Keratinocyte (primary cell): ENCODE measurements at regions not wholly inside any gene's neighbourhood (a gene's known extent, or its start where the extent isn't known, plus 50 kb on each side); places are given as distances from the start of the nearest gene placed in this dataset.

Experiments used
- DNase-seq: peaks from one replicate; pipeline ENCODE4 v3.0.0-alpha.2; 2011; ENCODE audit warnings: low read depth, missing footprints, low spot score
- FAIRE-seq: peaks from 2 replicates; lab custom pipeline; 2011; peaks lifted over from hg19 to GRCh38; lab: Jason Lieb, UNC
- H2AFZ ChIP-seq: 2 replicates; pipeline ENCODE4 v1.6.0; 2012; ENCODE audit warnings: low read length, control low read depth, inconsistent platforms; ENCODE audit not compliant: control insufficient read depth
- H3K27ac ChIP-seq: 2 replicates; pipeline ENCODE4 v1.5.1; 2011; ENCODE audit warnings: low read length; ENCODE audit not compliant: control insufficient read depth, insufficient read depth
- H3K27me3 ChIP-seq: 3 replicates; pipeline ENCODE4 v1.6.0; 2011; ENCODE audit warnings: low read length; ENCODE audit not compliant: control insufficient read depth, insufficient read depth; ENCODE audit errors: extremely low read depth
- H3K36me3 ChIP-seq, 2 experiments: 2 replicates in 1 of 2; 3 replicates in 1 of 2; pipeline ENCODE4 v1.5.1; 2011; ENCODE audit warnings: low read length in 2 of 2, mild to moderate bottlenecking in 1 of 2; ENCODE audit not compliant: control insufficient read depth in 2 of 2, insufficient read depth in 2 of 2; ENCODE audit errors: extremely low read depth in 1 of 2
- H3K4me1 ChIP-seq: 3 replicates; pipeline ENCODE4 v1.5.1; 2011; ENCODE audit warnings: low read length; ENCODE audit not compliant: control insufficient read depth, insufficient read depth; ENCODE audit errors: extremely low read depth
- H3K4me2 ChIP-seq: 3 replicates; pipeline ENCODE4 v1.6.0; 2011; ENCODE audit warnings: low read depth, low read length; ENCODE audit not compliant: control insufficient read depth, insufficient read depth; ENCODE audit errors: extremely low read depth
- H3K4me3 ChIP-seq, 3 experiments: fragments of 200-600 bp in 1 of 3; sonication (generic) in 1 of 3; 2 replicates in 2 of 3; 3 replicates in 1 of 3; pipeline ENCODE4 v1.5.1; 2011 to 2016; ENCODE audit warnings: low read length in 3 of 3, mild to moderate bottlenecking in 3 of 3, control low read depth in 2 of 3, inconsistent platforms in 1 of 3, low read depth in 1 of 3, mixed read lengths in 1 of 3, mixed run types in 1 of 3, moderate library complexity in 1 of 3; ENCODE audit not compliant: control insufficient read depth in 2 of 3, insufficient read depth in 2 of 3; ENCODE audit errors: extremely low read depth in 1 of 3
- H3K79me2 ChIP-seq: 2 replicates; pipeline ENCODE4 v1.6.0; 2012; ENCODE audit warnings: low read length; ENCODE audit not compliant: control insufficient read depth, insufficient read depth
- H3K9ac ChIP-seq: 3 replicates; pipeline ENCODE4 v1.6.0; 2011; ENCODE audit warnings: low read length; ENCODE audit not compliant: control insufficient read depth, insufficient read depth; ENCODE audit errors: extremely low read depth
- H3K9me1 ChIP-seq: 3 replicates; pipeline ENCODE4 v1.6.0; 2011; ENCODE audit warnings: low read length; ENCODE audit not compliant: control insufficient read depth, insufficient read depth; ENCODE audit errors: extremely low read depth
- H3K9me3 ChIP-seq: 2 replicates; pipeline ENCODE4 v1.5.1; 2012; ENCODE audit warnings: low read depth, low read length; ENCODE audit not compliant: control insufficient read depth
- H4K20me1 ChIP-seq: 3 replicates; pipeline ENCODE4 v1.6.0; 2011; ENCODE audit warnings: low read length; ENCODE audit not compliant: control insufficient read depth, insufficient read depth; ENCODE audit errors: extremely low read depth
- CTCF ChIP-seq, 3 experiments: IDR thresholded peaks in 1 of 3; conservative IDR thresholded peaks in 1 of 3; optimal IDR thresholded peaks in 1 of 3; 2 replicates in 2 of 3; 3 replicates in 1 of 3; pipeline versions ENCODE3 to v1.5.1; 2011; ENCODE audit warnings: low read length in 3 of 3, mild to moderate bottlenecking in 3 of 3, moderate library complexity in 2 of 3, control low read depth in 1 of 3, inconsistent platforms in 1 of 3; ENCODE audit not compliant: insufficient read depth in 2 of 3; ENCODE audit errors: extremely low read depth in 1 of 3
- EZH2 ChIP-seq: IDR thresholded peaks from one replicate; pipeline ENCODE4 v1.6.1; 2012; ENCODE audit warnings: inconsistent platforms, mild to moderate bottlenecking, low read length, moderate library complexity
- dilution Hi-C: fragments of 300-500 bp; cut with MboI; formaldehyde crosslinking; loops from one replicate; pipeline ENCODE4 v1.7.0; 2020; ENCODE audit warnings: low sequenced_read_pairs; ENCODE audit not compliant: extremely low pct_ligation_motif_present

DNA sequence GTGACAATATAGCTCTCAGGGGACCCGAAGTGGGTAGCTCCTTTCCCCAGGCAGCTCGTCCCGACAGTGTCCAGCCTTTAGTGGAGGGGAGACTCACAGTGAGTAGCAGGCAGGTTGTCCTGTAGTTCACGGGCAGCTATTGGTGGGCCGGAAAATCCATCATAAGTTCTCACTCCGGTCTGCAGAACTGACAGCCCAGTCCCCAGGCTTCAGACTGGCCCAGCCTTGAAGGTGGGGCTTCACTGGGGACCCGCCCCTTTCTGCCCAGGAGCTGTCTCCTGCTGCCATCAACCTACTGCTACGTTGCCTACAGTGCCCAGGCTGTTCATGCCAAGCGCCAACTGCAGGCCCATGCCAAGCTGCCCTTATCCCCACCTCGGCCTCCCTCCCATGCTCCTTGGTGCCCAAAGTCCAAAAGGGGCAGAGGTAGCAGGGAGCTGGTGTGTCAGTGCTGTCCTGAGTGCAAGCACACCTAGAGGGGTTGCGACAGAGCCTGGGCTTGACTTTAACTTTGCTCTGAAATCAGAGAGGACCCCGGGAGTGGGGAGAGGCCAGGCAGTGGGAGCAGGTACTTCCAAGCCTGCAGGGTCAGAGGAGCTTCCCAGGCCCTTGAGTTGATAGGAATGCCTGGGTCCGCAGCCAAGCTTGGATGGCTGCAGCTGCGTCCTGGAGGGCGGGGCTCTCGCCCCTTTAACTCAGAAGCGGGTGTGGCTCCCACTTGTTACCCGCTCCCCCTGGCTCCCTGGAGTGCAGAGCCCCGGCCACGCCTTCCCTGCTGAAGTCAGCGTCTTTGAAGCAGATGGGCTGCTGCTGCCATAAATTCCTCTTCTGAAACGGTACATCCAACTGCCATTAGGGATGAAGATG lies 1144.3 kb upstream of the NCAM2 start:
- DNase-seq (no peak), FAIRE-seq (no peak)
- Histone ChIP-seq H3K27me3 (no peaks in the 10 kb centered on the region), H4K20me1 (no peaks in the 10 kb centered on the region), H3K4me1 (no peaks in the 10 kb centered on the region), H3K36me3 (no peaks in the 10 kb centered on the region), H3K4me3 (no peak overlapping the region), H3K9me3 (peaks cover 10% of the 10 kb centered on the region), H3K4me2 (no peak overlapping the region), H3K9me1 (no peaks in the 10 kb centered on the region), H2AFZ (no peak overlapping the region), H3K79me2 (no peaks in the 10 kb centered on the region), H3K27ac (no peak overlapping the region), H3K9ac (no peak overlapping the region)
- TF ChIP-seq CTCF (optimal IDR thresholded peaks at IDR 0.05 in 1 of 3, IDR thresholded peaks at IDR 0.05 in 1 of 3, conservative IDR thresholded peaks at IDR 0.05 in 1 of 3; ENCODE audit: extremely low read depth in 1 of 3, insufficient read depth in 2 of 3, low read length in 3 of 3) (no peak), EZH2 (no peak)
- dilution Hi-C loops, result no loop called here

- Histone ChIP-seq H3K4me2 (no peak overlapping the region), H3K27me3 (no peaks in the 10 kb centered on the region), H3K79me2 (no peaks in the 10 kb centered on the region), H3K27ac (no peak overlapping the region), H2AFZ (no peak overlapping the region), H3K9me1 (no peaks in the 10 kb centered on the region), H3K4me3 (no peak overlapping the region), H3K4me1 (no peaks in the 10 kb centered on the region), H3K9me3 (peaks cover 10% of the 10 kb centered on the region), H4K20me1 (no peaks in the 10 kb centered on the region), H3K9ac (no peak overlapping the region), H3K36me3 (no peaks in the 10 kb centered on the region)
- no peak for FAIRE-seq
- DNase-seq, result no peak
- dilution Hi-C loops, result no loop called here
- TF ChIP-seq CTCF (optimal IDR thresholded peaks at IDR 0.05 in 1 of 3, IDR thresholded peaks at IDR 0.05 in 1 of 3, conservative IDR thresholded peaks at IDR 0.05 in 1 of 3; ENCODE audit: extremely low read depth in 1 of 3, insufficient read depth in 2 of 3, low read length in 3 of 3), result no peak
- TF ChIP-seq EZH2, result no peak
Observed at GRCh38 chr21:19855522-19855921, 1142.7 kb upstream of the NCAM2 start.
